Left kidney (tissue), 1 donor: ENCODE measurements at regions not wholly inside any gene's neighbourhood (a gene's known extent, or its start where the extent isn't known, plus 50 kb on each side); places are given as distances from the start of the nearest gene placed in this dataset.
A peak's percentile ranks its signal among the peaks of the same experiment; 100 is the strongest.
"Not testable (repeated sequence)": the region's sequence is repeated elsewhere in the genome, so short reads cannot be mapped to it uniquely, and the experiment has no call there.

Source experiments
- DNase-seq: peaks from one replicate; pipeline ENCODE4 v3.0.0-alpha.2; 2013

DNA sequence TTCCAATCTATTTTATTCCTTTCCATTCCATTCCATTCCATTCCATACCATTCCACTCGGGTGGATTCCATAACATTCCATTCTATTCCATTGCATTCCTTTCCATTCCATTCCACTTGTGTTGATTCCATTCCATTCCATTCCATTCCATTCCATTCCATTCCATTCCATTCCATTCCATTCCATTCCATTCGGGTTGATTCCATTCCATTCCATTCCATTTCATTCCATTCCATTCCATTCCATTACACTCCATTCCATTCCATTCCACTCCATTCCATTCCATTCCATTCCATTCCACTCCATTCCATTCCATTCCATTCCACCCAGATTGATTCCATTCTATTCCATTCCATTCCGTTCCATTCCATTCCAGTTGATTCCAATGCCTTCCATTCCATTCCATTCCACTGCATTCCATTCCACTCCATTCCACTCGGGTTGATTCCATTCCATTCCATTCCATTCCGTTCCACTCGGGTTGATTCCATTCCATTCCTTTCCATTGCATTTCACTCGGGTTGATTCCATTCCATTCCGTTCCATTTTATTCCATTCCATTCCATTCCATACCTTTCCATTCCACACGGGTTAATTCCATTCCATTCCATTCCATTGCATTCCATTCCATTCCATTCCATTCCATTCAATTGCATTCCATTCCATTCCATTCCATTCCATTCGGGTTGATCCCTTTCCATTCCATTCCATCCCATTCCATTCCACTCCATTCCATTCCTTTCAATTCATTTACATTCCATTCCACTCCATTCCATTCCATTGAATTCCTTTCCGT is 168.4 kb downstream of the CWH43 start:
- DNase-seq: peak; percentile 37

- DNase-seq: not testable (repeated sequence)
These were observed 169.2 kb downstream of the CWH43 start for GRCh38 chr4:49155270-49155669.

- DNase-seq: not testable (repeated sequence)
These were observed 170.2 kb downstream of the CWH43 start for GRCh38 chr4:49156309-49156708.

DNA sequence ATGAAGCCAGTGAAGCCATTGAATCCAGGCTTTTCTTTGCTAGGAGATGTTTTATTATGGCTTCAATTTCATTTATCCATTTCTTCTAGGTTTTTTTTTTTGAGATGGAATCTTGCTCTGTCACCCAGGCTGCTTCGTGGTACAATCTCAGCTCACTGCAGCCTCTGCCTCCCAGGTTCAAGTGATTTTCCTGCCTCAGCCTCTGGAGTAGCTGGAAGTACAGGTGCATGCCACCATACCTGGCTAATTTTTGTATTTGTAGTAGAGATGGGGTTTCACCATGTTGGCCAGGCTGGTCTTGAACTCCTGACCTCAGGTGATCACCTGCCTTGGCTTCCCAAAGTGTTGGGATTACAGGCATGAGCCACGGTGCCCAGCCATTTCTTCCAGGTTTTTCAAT is 171.6 kb downstream of the CWH43 start:
- not testable (repeated sequence) for DNase-seq

DNA sequence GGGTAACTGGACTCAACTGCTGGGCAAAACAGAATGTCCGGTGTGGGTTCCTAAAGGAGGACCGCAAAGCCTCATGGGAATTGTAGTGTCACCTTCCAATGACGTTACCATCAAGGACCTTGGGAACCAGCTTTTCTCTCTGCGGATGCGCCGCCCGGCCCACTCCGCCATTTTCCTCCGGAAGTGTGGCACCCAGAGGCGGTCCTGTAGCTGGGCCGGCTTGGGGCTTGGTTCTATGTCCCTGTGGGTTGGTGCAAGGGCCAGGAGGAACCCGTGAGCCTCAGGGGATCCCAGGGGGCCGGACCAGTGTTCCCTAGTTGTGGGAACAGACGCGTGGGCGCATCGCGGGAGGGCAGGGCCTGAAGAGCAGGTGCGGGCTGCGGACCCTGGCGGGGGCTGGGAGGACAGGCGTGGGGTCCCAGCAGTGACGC is 175.1 kb downstream of the CWH43 start:
- DNase-seq: not testable (repeated sequence)

- not testable (repeated sequence) for DNase-seq
These were observed 178.8 kb downstream of the CWH43 start for GRCh38 chr4:49164916-49165315.

DNA sequence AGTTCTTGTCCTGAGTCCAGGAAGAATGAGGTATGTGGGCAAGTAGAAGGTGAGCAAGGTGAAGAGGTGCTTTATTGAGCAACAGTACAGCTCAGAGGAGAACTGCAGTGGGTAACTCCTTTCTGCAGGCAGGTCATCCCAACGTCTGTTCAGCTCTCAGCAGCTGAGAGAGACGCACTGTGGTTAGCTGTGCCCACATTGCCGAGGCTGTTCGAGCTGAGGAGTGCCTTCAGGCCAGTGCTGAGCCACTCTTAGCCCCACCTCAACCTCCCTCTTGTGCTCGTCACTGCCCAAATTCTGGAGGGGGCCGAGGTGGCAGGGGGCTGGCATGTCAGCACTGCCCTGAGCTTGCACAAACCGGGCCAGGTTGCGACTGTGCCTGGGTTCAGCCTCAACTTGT is 191.8 kb downstream of the CWH43 start:
- not testable (repeated sequence) for DNase-seq

- DNase-seq: not testable (repeated sequence)
These were observed 195.0 kb downstream of the CWH43 start for GRCh38 chr4:49181088-49181487.

- not testable (repeated sequence) for DNase-seq
These were observed 225.5 kb downstream of the CWH43 start for GRCh38 chr4:49211396-49212194.

- not testable (repeated sequence) for DNase-seq
These were observed 227.2 kb downstream of the CWH43 start for GRCh38 chr4:49213250-49213649.

- not testable (repeated sequence) for DNase-seq
These were observed 227.7 kb downstream of the CWH43 start for GRCh38 chr4:49213750-49214149.

DNA sequence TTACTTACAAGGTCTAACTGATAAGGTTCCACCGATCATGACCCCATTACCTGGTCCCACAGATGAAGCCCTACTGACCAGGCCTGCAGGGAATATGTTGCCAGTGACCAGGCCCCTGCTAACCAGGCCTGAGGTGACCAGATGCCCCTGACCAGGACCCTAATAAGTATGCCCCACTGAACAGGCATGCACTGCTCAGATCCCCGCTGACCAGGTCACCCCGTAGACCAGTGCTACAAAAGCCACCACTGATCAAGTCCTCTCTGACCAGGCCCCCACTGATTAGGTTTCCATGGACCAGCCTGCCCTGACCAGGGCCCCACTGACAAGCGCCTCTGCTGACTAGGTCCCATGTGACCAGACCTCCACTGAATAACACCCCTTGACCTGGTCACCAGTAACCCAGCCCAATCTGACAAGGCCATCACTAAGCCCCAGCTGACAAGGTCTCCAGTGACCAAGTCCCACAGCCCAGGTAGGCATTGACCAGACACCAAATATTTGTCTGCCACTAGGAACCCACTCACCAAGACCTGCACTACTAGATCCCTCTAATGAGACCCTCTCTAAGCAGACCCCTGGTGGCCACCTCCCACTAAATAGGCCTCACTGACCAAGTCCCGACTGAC is 228.5 kb downstream of the CWH43 start:
- not testable (repeated sequence) for DNase-seq

GRCh38 chr4:49215082-49215479 is 229.0 kb downstream of the CWH43 start:
- DNase-seq: not testable (repeated sequence)

DNA sequence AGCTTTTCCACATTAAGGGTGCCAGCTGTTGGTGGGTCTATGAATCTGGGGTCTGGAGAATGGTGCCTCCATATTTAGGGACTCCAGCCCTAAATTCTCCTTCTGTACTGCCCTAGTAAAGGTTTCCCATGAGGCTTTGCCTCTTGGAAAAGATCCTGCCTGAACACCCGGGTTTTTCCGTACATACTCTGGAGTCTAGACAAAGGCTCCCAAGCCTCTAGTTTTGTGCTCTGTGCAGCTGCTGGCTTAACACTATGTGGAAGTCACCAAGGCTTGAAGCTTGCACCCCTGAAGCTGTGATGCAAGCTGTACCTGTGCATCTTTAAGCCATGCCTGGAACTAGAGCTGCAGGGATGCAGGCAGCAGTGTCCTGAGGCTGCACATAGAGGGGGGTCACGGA is 230.5 kb downstream of the CWH43 start:
- DNase-seq: not testable (repeated sequence)

DNA sequence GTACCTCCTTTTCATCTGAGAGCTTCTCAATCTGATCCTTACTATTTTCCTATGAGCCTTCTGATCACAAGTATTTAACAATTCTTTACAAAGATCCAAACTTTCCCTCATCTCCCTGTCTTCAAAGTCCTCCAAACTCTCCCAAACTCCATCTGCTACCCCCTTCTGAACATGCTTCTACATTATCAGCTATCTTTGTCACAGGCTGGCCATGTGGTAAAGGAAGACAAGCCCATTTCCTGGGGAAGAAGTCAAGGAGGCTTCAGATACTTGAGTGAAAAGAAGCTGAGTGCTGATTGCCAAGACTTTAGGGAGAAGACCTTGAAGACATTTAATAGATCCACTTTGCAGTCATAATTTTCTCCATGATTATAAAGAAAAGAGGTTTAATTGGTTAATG is 231.4 kb downstream of the CWH43 start:
- no peak for DNase-seq

GRCh38 chr4:49218094-49218493 is 232.0 kb downstream of the CWH43 start:
- not testable (repeated sequence) for DNase-seq

DNA sequence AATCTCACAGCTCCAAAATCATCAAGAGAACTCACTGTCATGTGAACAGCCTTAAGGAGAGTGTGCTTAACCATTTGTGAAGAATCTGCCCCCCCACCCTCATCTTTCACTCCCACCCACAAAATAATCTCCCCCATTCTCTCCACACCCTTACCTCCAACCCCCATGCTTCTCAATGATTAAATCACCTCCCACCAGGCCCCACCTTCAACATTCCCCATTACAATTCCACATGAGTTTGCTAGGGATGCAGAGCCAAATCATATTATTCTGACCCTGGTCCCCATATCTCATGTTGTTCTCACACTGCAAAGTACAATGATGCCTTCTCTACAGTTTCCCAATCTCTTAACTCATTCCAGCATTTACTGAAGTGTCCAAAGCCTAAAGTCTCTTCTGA is 232.9 kb downstream of the CWH43 start:
- DNase-seq: not testable (repeated sequence)

DNA sequence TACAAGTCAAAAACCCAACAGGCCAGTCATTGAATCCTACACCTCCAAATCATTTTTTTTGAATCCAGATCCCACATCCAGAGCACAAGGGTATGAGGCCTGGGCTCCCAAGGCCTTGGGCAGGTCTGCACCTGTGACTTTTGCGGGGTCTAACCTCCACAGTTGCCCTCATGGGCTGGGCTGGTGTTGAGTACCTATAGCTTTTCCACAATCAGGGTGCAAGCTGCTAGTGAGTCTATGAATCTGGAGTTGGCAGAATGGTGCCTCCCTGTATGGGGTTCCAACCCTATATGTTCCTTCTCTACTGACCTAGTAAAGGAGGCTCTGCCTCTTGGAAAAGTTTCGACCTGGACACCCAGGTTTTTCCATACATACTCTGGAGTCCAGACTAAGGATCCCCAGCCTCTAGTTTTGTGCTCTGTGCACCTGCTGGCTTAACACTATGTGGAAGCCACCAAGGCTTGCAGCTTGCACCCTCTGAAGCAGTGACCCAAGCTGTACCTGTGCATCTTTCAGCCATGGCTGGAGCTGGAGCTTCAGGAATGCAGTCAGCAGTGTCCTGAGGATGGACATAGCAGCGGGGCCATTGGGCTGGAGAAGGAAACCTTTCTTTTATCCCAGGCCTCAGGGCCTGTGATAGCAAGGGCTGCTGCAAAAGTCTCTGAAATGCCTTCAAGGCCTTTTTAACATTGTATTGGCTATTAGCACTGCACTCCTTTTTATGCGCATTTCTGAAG is 233.6 kb downstream of the CWH43 start:
- DNase-seq: not testable (repeated sequence)

DNA sequence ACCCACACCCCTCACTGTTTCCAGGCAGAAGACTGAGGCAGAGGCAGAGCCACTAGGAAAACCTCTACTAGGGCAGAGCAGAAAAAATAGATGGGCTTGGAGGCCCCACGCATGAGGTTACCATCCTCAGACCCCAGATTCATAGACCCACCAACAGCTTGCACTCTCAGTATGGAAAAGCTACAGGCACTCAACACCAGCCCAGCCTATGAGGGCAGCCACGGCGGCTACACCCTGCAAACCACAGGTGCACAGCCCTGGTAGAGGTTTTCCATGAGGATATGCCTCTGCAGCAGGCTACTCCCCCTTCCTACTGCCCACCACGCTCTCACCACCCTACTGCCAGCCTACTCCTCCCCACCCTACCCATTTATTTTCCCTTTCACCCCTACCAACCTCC is 235.1 kb downstream of the CWH43 start:
- DNase-seq: no peak

- DNase-seq: not testable (repeated sequence)
These were observed 236.7 kb downstream of the CWH43 start for GRCh38 chr4:49222810-49223209.

DNA sequence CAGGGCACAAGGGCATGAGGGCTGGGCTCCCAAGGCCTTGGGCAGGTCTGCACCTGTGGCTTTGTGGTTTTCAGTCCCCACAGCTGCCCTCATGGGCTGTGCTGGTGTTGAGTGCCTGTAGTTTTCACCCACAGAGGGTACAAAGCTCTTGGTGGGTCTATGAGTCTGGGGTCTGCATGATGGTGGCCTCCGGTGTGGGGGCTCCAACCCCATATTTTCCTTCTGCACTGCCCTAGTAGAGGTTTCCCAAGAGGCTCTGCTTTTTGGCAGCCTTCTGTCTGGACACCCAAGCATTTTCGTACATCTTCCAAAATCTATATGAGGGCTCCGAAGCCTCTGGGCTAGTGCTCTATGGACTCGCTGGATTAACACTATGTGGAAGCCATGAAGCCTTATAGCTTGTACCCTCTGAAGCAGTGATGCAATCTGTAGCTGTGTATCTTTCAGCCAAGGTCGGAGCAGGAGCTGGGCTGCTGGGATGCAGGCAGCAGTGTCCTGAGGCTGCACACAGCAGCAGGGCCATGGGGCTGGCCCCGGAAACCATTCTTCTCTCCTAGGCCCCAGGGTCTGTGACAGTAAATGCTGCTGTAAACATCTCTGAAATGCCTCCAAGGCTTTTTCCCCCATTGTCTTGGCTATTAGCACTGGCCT is 240.3 kb downstream of the CWH43 start:
- DNase-seq: not testable (repeated sequence)
